ENCODE measurements at regions not wholly inside any gene's neighbourhood (a gene's known extent, or its start where the extent isn't known, plus 50 kb on each side); places are given as distances from the start of the nearest gene placed in this dataset.

GRCh38 chr11:88435415-88435814, 97.9 kb upstream of the CTSC start:
- H3K4me1 ChIP-seq (ENCODE audit: control insufficient read depth in 5 of 5, insufficient read depth in 5 of 5, low read length in 5 of 5), result no peaks in the 10 kb centered on the region
- no peaks in the 10 kb centered on the region for H3K36me3 ChIP-seq (ENCODE audit: control insufficient read depth in 4 of 4, insufficient read depth in 4 of 4, low read length in 4 of 4)
- H3K27me3 ChIP-seq (ENCODE audit: control insufficient read depth in 3 of 3, insufficient read depth in 3 of 3, low read length in 2 of 3), result no peaks in the 10 kb centered on the region
- H3K9ac ChIP-seq (ENCODE audit: insufficient read depth in 1 of 2, low read length in 2 of 2), result peak overlapping the region in 1 of 2 donors; percentile 15
- no peak for TF ChIP-seq CTCF (IDR thresholded peaks at IDR 0.05; ENCODE audit: control extremely low read depth, extremely low read depth)
- WGBS, 2 donors, result 81 to 90% methylated on average over 2 of the region's 2 CpGs
- no peak overlapping the region for H3K27ac ChIP-seq (ENCODE audit: low read depth in 1 of 2, low read length in 1 of 2)
- ATAC-seq (ENCODE audit: insufficient read depth, low FRiP score) (no peak), DNase-seq (peak in 2 of 3 donors; percentile 32 to 59)
- peaks cover 0 to 2% (median 0%) of the 10 kb centered on the region in 4 donors for H3K9me3 ChIP-seq (ENCODE audit: control insufficient read depth in 4 of 4, insufficient read depth in 3 of 4, low read length in 3 of 4)
- H3K4me3 ChIP-seq, result no peak overlapping the region

- peaks cover 0 to 3% (median under 1%) of the 10 kb centered on the region in 4 donors for H3K9me3 ChIP-seq (ENCODE audit: control insufficient read depth in 4 of 4, insufficient read depth in 3 of 4, low read length in 3 of 4)
- DNase-seq (no peak), ATAC-seq (ENCODE audit: insufficient read depth, low FRiP score) (no peak)
- H3K9ac ChIP-seq (ENCODE audit: insufficient read depth in 1 of 2, low read length in 2 of 2), result no peak overlapping the region
- H3K27me3 ChIP-seq (ENCODE audit: control insufficient read depth in 3 of 3, insufficient read depth in 3 of 3, low read length in 2 of 3), result no peaks in the 10 kb centered on the region
- no peaks in the 10 kb centered on the region for H3K36me3 ChIP-seq (ENCODE audit: control insufficient read depth in 4 of 4, insufficient read depth in 4 of 4, low read length in 4 of 4)
- H3K4me3 ChIP-seq, result no peak overlapping the region
- no peaks in the 10 kb centered on the region for H3K4me1 ChIP-seq (ENCODE audit: control insufficient read depth in 5 of 5, insufficient read depth in 5 of 5, low read length in 5 of 5)
- WGBS, 2 donors, result 78 to 79% methylated on average over 8 of the region's 8 CpGs
- TF ChIP-seq CTCF (IDR thresholded peaks at IDR 0.05; ENCODE audit: control extremely low read depth, extremely low read depth), result no peak
- H3K27ac ChIP-seq (ENCODE audit: low read depth in 1 of 2, low read length in 1 of 2), result no peak overlapping the region
Observed at GRCh38 chr11:88434333-88434976, 96.9 kb upstream of the CTSC start.

GRCh38 chr11:88433536-88434230, 96.1 kb upstream of the CTSC start:
- Histone ChIP-seq H3K4me1 (ENCODE audit: control insufficient read depth in 5 of 5, insufficient read depth in 5 of 5, low read length in 5 of 5) (no peaks in the 10 kb centered on the region), H3K27ac (ENCODE audit: low read depth in 1 of 2, low read length in 1 of 2) (no peak overlapping the region), H3K4me3 (no peak overlapping the region), H3K9ac (ENCODE audit: insufficient read depth in 1 of 2, low read length in 2 of 2) (no peak overlapping the region), H3K27me3 (ENCODE audit: control insufficient read depth in 3 of 3, insufficient read depth in 3 of 3, low read length in 2 of 3) (no peaks in the 10 kb centered on the region), H3K36me3 (ENCODE audit: control insufficient read depth in 4 of 4, insufficient read depth in 4 of 4, low read length in 4 of 4) (no peaks in the 10 kb centered on the region), H3K9me3 (ENCODE audit: control insufficient read depth in 4 of 4, insufficient read depth in 3 of 4, low read length in 3 of 4) (peaks cover 0 to 3% (median under 1%) of the 10 kb centered on the region in 4 donors)
- TF ChIP-seq CTCF (IDR thresholded peaks at IDR 0.05; ENCODE audit: control extremely low read depth, extremely low read depth), result no peak
- ATAC-seq (ENCODE audit: insufficient read depth, low FRiP score), result no peak
- DNase-seq, result no peak
- 85 to 92% methylated on average over 13 of the region's 13 CpGs for WGBS, 2 donors
